ENCODE measurements at regions not wholly inside any gene's neighbourhood (a gene's known extent, or its start where the extent isn't known, plus 50 kb on each side); places are given as distances from the start of the nearest gene placed in this dataset.

- DNase-seq (no peak), ATAC-seq (no peak)
- intact Hi-C loops (cut with DNase I) = no loop called here
- Histone ChIP-seq H3K27ac (no peak overlapping the region), H3K4me1 (no peaks in the 10 kb centered on the region), H3K9me3 (no peaks in the 10 kb centered on the region), H3K36me3 (ENCODE audit: insufficient read depth in 1 of 2, low read depth in 1 of 2) (no peaks in the 10 kb centered on the region), H3K27me3 (ENCODE audit: insufficient read depth in 3 of 3, low read length in 2 of 3) (no peaks in the 10 kb centered on the region), H3K4me3 (no peak overlapping the region)
- WGBS, 3 donors = 76 to 85% (median 80%) methylated on average over 3 of the region's 3 CpGs
- TF ChIP-seq, protein P1, sequence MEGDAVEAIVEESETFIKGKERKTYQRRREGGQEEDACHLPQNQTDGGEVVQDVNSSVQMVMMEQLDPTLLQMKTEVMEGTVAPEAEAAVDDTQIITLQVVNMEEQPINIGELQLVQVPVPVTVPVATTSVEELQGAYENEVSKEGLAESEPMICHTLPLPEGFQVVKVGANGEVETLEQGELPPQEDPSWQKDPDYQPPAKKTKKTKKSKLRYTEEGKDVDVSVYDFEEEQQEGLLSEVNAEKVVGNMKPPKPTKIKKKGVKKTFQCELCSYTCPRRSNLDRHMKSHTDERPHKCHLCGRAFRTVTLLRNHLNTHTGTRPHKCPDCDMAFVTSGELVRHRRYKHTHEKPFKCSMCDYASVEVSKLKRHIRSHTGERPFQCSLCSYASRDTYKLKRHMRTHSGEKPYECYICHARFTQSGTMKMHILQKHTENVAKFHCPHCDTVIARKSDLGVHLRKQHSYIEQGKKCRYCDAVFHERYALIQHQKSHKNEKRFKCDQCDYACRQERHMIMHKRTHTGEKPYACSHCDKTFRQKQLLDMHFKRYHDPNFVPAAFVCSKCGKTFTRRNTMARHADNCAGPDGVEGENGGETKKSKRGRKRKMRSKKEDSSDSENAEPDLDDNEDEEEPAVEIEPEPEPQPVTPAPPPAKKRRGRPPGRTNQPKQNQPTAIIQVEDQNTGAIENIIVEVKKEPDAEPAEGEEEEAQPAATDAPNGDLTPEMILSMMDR (IDR thresholded peaks at IDR 0.05) = no peak
Measured at GRCh38 chr3:18225709-18226108, 199.4 kb downstream of the SATB1 start.

DNA sequence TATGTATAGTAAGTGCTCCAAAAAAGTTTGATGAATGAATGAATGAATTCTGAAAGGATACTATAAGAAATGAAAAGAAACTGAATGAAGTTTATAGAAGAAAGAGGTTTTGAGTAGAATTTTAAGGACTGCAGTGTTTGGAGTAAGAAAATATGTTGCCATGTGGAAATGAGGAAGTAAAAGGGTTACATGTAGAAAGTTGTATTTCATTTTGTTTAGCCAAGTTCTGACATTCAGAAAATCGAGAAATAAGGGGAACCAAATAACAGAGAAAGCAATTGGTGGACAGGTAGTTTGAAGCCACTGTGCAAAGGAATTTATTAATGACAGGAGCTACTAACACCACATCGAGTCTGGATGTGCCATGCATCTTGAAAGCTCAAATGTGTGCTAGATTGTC is 200.7 kb downstream of the SATB1 start:
- WGBS, 3 donors = 60 to 68% (median 62%) methylated on average over 2 of the region's 2 CpGs
- no peaks in the 10 kb centered on the region for H3K4me1 ChIP-seq
- H3K4me3 ChIP-seq = no peak overlapping the region
- no peaks in the 10 kb centered on the region for H3K27me3 ChIP-seq (ENCODE audit: insufficient read depth in 3 of 3, low read length in 2 of 3)
- no peaks in the 10 kb centered on the region for H3K9me3 ChIP-seq
- no peaks in the 10 kb centered on the region for H3K36me3 ChIP-seq (ENCODE audit: insufficient read depth in 1 of 2, low read depth in 1 of 2)
- H3K27ac ChIP-seq = no peak overlapping the region
- ATAC-seq = no peak
- DNase-seq = no peak
- intact Hi-C loops (cut with DNase I) = no loop called here
- TF ChIP-seq, protein P1 (IDR thresholded peaks at IDR 0.05) = no peak

GRCh38 chr3:18223974-18224373 is 201.2 kb downstream of the SATB1 start:
- 86 to 90% (median 86%) methylated on average over 6 of the region's 6 CpGs for WGBS, 3 donors
- Histone ChIP-seq H3K4me1 (no peaks in the 10 kb centered on the region), H3K27ac (no peak overlapping the region), H3K27me3 (ENCODE audit: insufficient read depth in 3 of 3, low read length in 2 of 3) (no peaks in the 10 kb centered on the region), H3K36me3 (ENCODE audit: insufficient read depth in 1 of 2, low read depth in 1 of 2) (no peaks in the 10 kb centered on the region), H3K4me3 (no peak overlapping the region), H3K9me3 (no peaks in the 10 kb centered on the region)
- ATAC-seq (no peak), DNase-seq (no peak)
- TF ChIP-seq, protein P1 (IDR thresholded peaks at IDR 0.05) = no peak
- intact Hi-C loops (cut with DNase I) = no loop called here

DNA sequence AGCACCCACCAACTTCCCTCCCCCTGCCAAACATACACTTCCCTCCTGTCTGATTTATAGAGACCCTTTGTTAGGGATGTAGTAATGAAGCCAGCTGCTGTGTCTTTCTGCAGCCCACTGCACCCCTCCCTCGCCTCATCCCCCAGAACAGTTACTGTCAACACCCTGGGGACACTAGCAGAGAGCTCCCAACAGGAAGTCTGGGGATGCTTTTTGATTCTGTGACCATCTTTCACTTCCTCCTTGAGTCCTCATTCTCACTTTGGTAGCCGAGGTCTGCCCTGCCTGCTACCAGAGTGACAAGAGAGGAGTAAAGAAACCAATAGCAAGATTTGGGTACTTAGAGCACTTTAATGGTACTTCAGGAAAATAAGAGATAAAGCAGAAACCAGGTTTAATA is 201.6 kb downstream of the SATB1 start:
- WGBS, 3 donors = 20 to 26% (median 20%) methylated on average over 2 of the region's 2 CpGs
- no peaks in the 10 kb centered on the region for H3K27me3 ChIP-seq (ENCODE audit: insufficient read depth in 3 of 3, low read length in 2 of 3)
- H3K36me3 ChIP-seq (ENCODE audit: insufficient read depth in 1 of 2, low read depth in 1 of 2) = no peaks in the 10 kb centered on the region
- H3K9me3 ChIP-seq = no peaks in the 10 kb centered on the region
- H3K27ac ChIP-seq = no peak overlapping the region
- no peak for ATAC-seq
- no peaks in the 10 kb centered on the region for H3K4me1 ChIP-seq
- TF ChIP-seq, protein P1 (IDR thresholded peaks at IDR 0.05) = no peak
- no peak overlapping the region for H3K4me3 ChIP-seq
- intact Hi-C loops (cut with DNase I) = no loop called here
- DNase-seq = no peak

DNA sequence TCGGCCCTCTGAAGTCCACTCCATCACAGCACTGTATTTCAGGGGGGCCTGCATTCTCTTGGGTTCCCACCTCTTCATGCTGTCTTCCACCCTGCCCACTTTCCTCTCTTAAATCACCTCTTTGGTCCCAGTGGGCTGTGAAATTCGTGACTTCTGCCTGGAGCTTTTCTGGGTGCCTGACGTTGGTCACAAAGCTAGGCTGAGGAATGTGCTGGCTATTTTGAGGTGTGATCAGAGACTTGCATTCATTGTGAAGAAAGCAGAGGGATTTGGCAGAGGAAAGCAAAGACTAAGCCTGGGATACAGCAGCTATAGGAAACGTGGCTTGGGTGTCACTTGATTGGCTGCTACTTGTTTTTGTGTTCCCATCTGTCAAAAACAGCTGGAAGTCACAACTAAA is 202.5 kb downstream of the SATB1 start:
- TF ChIP-seq, protein P1 (IDR thresholded peaks at IDR 0.05) = no peak
- ATAC-seq (no peak), DNase-seq (no peak)
- Histone ChIP-seq H3K4me3 (no peak overlapping the region), H3K27me3 (ENCODE audit: insufficient read depth in 3 of 3, low read length in 2 of 3) (no peaks in the 10 kb centered on the region), H3K27ac (no peak overlapping the region), H3K9me3 (no peaks in the 10 kb centered on the region), H3K4me1 (no peaks in the 10 kb centered on the region), H3K36me3 (ENCODE audit: insufficient read depth in 1 of 2, low read depth in 1 of 2) (no peaks in the 10 kb centered on the region)
- WGBS, 3 donors = 24 to 29% (median 25%) methylated on average over 4 of the region's 4 CpGs
- intact Hi-C loops (cut with DNase I) = no loop called here
